Keratinocyte (primary cell): ENCODE measurements at regions not wholly inside any gene's neighbourhood (a gene's known extent, or its start where the extent isn't known, plus 50 kb on each side); places are given as distances from the start of the nearest gene placed in this dataset.

ENCODE experiments used
- EZH2 ChIP-seq: IDR thresholded peaks from one replicate; pipeline ENCODE4 v1.6.1; 2012; ENCODE audit warnings: inconsistent platforms, mild to moderate bottlenecking, low read length, moderate library complexity
- TF ChIP-seq, protein P1 (sequence below), 3 experiments: IDR thresholded peaks in 1 of 3; conservative IDR thresholded peaks in 1 of 3; optimal IDR thresholded peaks in 1 of 3; 2 replicates in 2 of 3; 3 replicates in 1 of 3; pipeline versions ENCODE3 to v1.5.1; 2011; ENCODE audit warnings: low read length in 3 of 3, mild to moderate bottlenecking in 3 of 3, moderate library complexity in 2 of 3, control low read depth in 1 of 3, inconsistent platforms in 1 of 3; ENCODE audit not compliant: insufficient read depth in 2 of 3; ENCODE audit errors: extremely low read depth in 1 of 3

DNA sequence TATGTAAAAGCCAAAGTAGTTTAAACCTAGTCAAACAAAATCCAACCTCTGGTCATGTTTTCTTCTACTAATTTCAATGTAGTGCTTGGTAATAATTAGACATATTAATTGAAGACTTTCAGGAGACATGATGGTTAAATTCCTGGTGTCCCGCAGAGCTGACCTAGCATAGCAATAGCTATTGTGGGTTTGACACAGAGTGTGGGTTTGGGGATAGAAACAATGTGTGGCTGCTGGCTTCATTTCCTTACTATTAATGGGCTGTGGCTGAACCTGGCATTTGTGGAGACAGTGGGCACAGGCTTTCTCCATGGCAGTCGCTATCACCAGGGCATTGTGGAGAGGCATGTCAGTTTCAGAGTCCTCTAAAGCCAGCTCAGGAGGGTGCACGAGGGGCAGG is 54.1 kb upstream of the GGTLC1 start:
- TF ChIP-seq EZH2: no peak
- TF ChIP-seq, protein P1, sequence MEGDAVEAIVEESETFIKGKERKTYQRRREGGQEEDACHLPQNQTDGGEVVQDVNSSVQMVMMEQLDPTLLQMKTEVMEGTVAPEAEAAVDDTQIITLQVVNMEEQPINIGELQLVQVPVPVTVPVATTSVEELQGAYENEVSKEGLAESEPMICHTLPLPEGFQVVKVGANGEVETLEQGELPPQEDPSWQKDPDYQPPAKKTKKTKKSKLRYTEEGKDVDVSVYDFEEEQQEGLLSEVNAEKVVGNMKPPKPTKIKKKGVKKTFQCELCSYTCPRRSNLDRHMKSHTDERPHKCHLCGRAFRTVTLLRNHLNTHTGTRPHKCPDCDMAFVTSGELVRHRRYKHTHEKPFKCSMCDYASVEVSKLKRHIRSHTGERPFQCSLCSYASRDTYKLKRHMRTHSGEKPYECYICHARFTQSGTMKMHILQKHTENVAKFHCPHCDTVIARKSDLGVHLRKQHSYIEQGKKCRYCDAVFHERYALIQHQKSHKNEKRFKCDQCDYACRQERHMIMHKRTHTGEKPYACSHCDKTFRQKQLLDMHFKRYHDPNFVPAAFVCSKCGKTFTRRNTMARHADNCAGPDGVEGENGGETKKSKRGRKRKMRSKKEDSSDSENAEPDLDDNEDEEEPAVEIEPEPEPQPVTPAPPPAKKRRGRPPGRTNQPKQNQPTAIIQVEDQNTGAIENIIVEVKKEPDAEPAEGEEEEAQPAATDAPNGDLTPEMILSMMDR (optimal IDR thresholded peaks at IDR 0.05 in 1 of 3, IDR thresholded peaks at IDR 0.05 in 1 of 3, conservative IDR thresholded peaks at IDR 0.05 in 1 of 3; ENCODE audit: extremely low read depth in 1 of 3, insufficient read depth in 2 of 3, low read length in 3 of 3): no peak
